Trophoblast cell (in vitro differentiated cells and primary cell): ENCODE measurements at regions not wholly inside any gene's neighbourhood (a gene's known extent, or its start where the extent isn't known, plus 50 kb on each side); places are given as distances from the start of the nearest gene placed in this dataset.

Experiments used
- DNase-seq, 2 donors: peaks; one replicate each; pipeline ENCODE4 v3.0.0-alpha.2; 2016
- H2AFZ ChIP-seq: 2 replicates; pipeline ENCODE4 v1.6.1; 2013; ENCODE audit warnings: low read length, moderate library complexity, mild to moderate bottlenecking; ENCODE audit not compliant: insufficient read depth, poor library complexity
- H2AK5ac ChIP-seq: 2 replicates; pipeline ENCODE4 v1.6.1; 2013; ENCODE audit warnings: mild to moderate bottlenecking, low read length
- H2BK120ac ChIP-seq: 2 replicates; pipeline ENCODE4 v1.6.1; 2013; ENCODE audit warnings: low read length, mild to moderate bottlenecking, moderate library complexity; ENCODE audit not compliant: insufficient read depth, poor library complexity
- H2BK12ac ChIP-seq: 2 replicates; pipeline ENCODE4 v1.6.1; 2013; ENCODE audit warnings: mild to moderate bottlenecking, low read length, moderate library complexity
- H2BK5ac ChIP-seq: 2 replicates; pipeline ENCODE4 v1.6.1; 2013; ENCODE audit warnings: low read length, low read depth, moderate library complexity, mild to moderate bottlenecking; ENCODE audit not compliant: poor library complexity
- H3K14ac ChIP-seq: 2 replicates; pipeline ENCODE4 v1.6.1; 2013; ENCODE audit warnings: mild to moderate bottlenecking, low read length
- H3K18ac ChIP-seq: 2 replicates; pipeline ENCODE4 v1.6.1; 2013; ENCODE audit warnings: mild to moderate bottlenecking, low read length
- H3K23ac ChIP-seq: 2 replicates; pipeline ENCODE4 v1.6.1; 2013; ENCODE audit warnings: low read length
- H3K27ac ChIP-seq: 2 replicates; pipeline ENCODE4 v1.5.1; 2013; ENCODE audit warnings: low read depth, mild to moderate bottlenecking, inconsistent platforms, low read length, moderate library complexity
- H3K27me3 ChIP-seq: 2 replicates; pipeline ENCODE4 v1.6.1; 2013; ENCODE audit warnings: inconsistent platforms, mild to moderate bottlenecking, low read length, moderate library complexity; ENCODE audit not compliant: insufficient read depth
- H3K36me3 ChIP-seq, 2 experiments: 1 replicate in 1 of 2; 2 replicates in 1 of 2; pipeline ENCODE4 v1.6.1; 2013; ENCODE audit warnings: low read length in 2 of 2, mild to moderate bottlenecking in 2 of 2, moderate library complexity in 1 of 2; ENCODE audit not compliant: insufficient read depth in 2 of 2, control insufficient read depth in 1 of 2
- H3K4ac ChIP-seq: 2 replicates; pipeline ENCODE4 v1.6.1; 2013; ENCODE audit warnings: low read depth, mild to moderate bottlenecking, low read length, moderate library complexity
- H3K4me1 ChIP-seq, 2 experiments: 1 replicate in 1 of 2; 2 replicates in 1 of 2; pipeline ENCODE4 v1.6.1; 2013; ENCODE audit warnings: low read length in 2 of 2, mild to moderate bottlenecking in 2 of 2, moderate library complexity in 1 of 2; ENCODE audit not compliant: insufficient read depth in 2 of 2, control insufficient read depth in 1 of 2
- H3K4me2 ChIP-seq: 2 replicates; pipeline ENCODE4 v1.6.1; 2013; ENCODE audit warnings: inconsistent platforms, mild to moderate bottlenecking, low read length, moderate library complexity
- H3K4me3 ChIP-seq: 2 replicates; pipeline ENCODE4 v1.5.1; 2013; ENCODE audit warnings: mild to moderate bottlenecking, low read depth, low read length, inconsistent platforms
- H3K79me1 ChIP-seq: one replicate; pipeline ENCODE4 v1.6.1; 2013; ENCODE audit warnings: low read length
- H3K79me2 ChIP-seq: 2 replicates; pipeline ENCODE4 v1.6.1; 2013; ENCODE audit warnings: low read length, mild to moderate bottlenecking; ENCODE audit not compliant: control insufficient read depth, insufficient read depth, poor library complexity
- H3K9ac ChIP-seq: 2 replicates; pipeline ENCODE4 v1.6.1; 2013; ENCODE audit warnings: mild to moderate bottlenecking, low read length
- H3K9me3 ChIP-seq: 2 replicates; pipeline ENCODE4 v1.6.1; 2013; ENCODE audit warnings: low read depth, mild to moderate bottlenecking, control low read depth, inconsistent platforms, low read length; ENCODE audit not compliant: insufficient read depth
- H4K12ac ChIP-seq: 2 replicates; pipeline ENCODE4 v1.6.1; 2013; ENCODE audit warnings: low read depth, mild to moderate bottlenecking, low read length, moderate library complexity
- H4K8ac ChIP-seq: 2 replicates; pipeline ENCODE4 v1.6.1; 2013; ENCODE audit warnings: low read depth, mild to moderate bottlenecking, low read length, moderate library complexity
- H4K91ac ChIP-seq: one replicate; pipeline ENCODE4 v1.6.1; 2013; ENCODE audit warnings: low read depth, mild to moderate bottlenecking, low read length, moderate library complexity
- WGBS: extraction: QIAGEN DNeasy Blood & Tissue Kit; methylation state at CpG from one replicate; pipeline ENCODE4 v1.1.7; 2013; ENCODE audit warnings: missing lambda C conversion rate; ENCODE audit not compliant: insufficient read length, insufficient coverage; ENCODE audit errors: extremely low coverage; 5-methylcytosine and 5-hydroxymethylcytosine counted together

- H3K36me3 ChIP-seq = no peaks in the 10 kb centered on the region
- no peaks in the 10 kb centered on the region for H3K79me1 ChIP-seq
- no peak overlapping the region for H3K14ac ChIP-seq
- no peak overlapping the region for H3K4me3 ChIP-seq
- no peak overlapping the region for H4K12ac ChIP-seq
- H4K8ac ChIP-seq = no peak overlapping the region
- no peak overlapping the region for H3K27ac ChIP-seq
- H3K27me3 ChIP-seq = no peaks in the 10 kb centered on the region
- H3K18ac ChIP-seq = no peak overlapping the region
- H2AFZ ChIP-seq = no peak overlapping the region
- H2BK120ac ChIP-seq = no peak overlapping the region
- H3K9me3 ChIP-seq = peaks cover 1% of the 10 kb centered on the region
- no peak overlapping the region for H3K23ac ChIP-seq
- no peak overlapping the region for H3K9ac ChIP-seq
- H2BK5ac ChIP-seq = no peak overlapping the region
- H4K91ac ChIP-seq = no peak overlapping the region
- DNase-seq = no peak
- H3K4ac ChIP-seq = no peak overlapping the region
- no peak overlapping the region for H2BK12ac ChIP-seq
- H3K4me1 ChIP-seq = no peaks in the 10 kb centered on the region
- no peak overlapping the region for H3K4me2 ChIP-seq
- no peak overlapping the region for H2AK5ac ChIP-seq
- no CpG with 5 or more reads among the region's 5 CpGs for WGBS
- peaks cover 1% of the 10 kb centered on the region for H3K79me2 ChIP-seq
These were observed 162.2 kb upstream of the TMTC1 start for GRCh38 chr12:29945904-29946303.

DNA sequence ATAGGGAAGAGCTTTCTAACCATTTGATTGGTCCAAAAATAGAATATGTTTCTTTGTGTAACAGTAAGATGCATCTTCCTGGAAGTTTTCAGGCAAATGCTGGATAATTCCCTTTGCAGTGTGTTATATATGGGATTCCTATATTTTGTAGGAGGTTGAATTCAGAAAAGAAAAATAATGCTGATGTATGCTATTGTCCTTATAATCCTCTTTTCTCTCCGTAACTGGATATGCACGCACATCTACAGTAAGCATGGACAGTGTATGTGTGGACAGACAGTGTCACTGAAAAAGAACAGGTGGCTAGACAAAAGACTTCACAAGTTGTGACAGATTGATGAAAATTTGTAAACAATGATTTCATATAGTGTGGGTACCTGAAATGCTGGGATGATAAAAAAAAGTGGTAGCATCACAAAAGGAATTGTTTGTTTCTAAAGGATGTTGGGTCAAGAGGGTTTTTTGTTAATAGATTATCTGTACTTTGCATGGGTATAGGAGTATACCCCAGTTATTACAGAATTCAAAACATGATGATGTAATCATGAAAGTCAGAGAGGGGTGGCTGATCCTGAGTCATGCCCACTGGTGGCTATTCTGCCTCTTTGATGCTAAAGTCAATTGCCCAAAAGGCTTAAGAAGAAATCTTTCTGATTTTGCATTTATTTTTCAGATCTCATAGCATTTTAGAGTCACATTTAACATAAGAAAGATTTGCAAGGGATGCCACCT, 160.7 kb upstream of the TMTC1 start:
- peaks cover 1% of the 10 kb centered on the region for H3K79me2 ChIP-seq
- no peak overlapping the region for H3K14ac ChIP-seq
- H2BK120ac ChIP-seq = no peak overlapping the region
- H3K9me3 ChIP-seq = no peaks in the 10 kb centered on the region
- no peak overlapping the region for H2AK5ac ChIP-seq
- no peak overlapping the region for H3K4me3 ChIP-seq
- no peak for DNase-seq
- no peaks in the 10 kb centered on the region for H3K4me1 ChIP-seq
- no peak overlapping the region for H4K91ac ChIP-seq
- H3K36me3 ChIP-seq = no peaks in the 10 kb centered on the region
- H3K27ac ChIP-seq = no peak overlapping the region
- H2BK12ac ChIP-seq = no peak overlapping the region
- no peak overlapping the region for H3K9ac ChIP-seq
- H2BK5ac ChIP-seq = no peak overlapping the region
- H3K23ac ChIP-seq = no peak overlapping the region
- no peak overlapping the region for H2AFZ ChIP-seq
- no CpG with 5 or more reads among the region's 2 CpGs for WGBS
- no peaks in the 10 kb centered on the region for H3K27me3 ChIP-seq
- no peak overlapping the region for H4K12ac ChIP-seq
- no peak overlapping the region for H3K4ac ChIP-seq
- H3K18ac ChIP-seq = no peak overlapping the region
- no peaks in the 10 kb centered on the region for H3K79me1 ChIP-seq
- no peak overlapping the region for H4K8ac ChIP-seq
- no peak overlapping the region for H3K4me2 ChIP-seq

DNA sequence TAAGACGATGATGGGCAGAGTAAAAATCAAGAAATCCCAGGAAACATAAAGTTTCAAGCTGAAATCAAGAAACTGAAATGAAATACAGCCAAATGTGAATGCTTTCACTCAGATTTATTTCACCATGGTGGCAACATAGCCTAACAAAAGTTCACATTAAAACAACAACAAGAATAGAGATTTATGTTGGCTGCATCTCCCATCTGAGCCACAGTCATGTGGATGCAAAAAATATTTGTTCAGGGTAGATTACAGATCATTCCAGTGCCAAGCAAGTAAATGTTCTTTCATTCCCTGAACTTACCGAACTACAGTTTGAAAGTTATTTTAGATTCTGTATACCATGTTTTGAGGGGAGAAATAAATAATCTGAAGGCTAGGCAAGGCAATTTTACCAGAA, 159.9 kb upstream of the TMTC1 start:
- no peaks in the 10 kb centered on the region for H3K4me1 ChIP-seq
- no peak overlapping the region for H2BK120ac ChIP-seq
- DNase-seq = no peak
- no peak overlapping the region for H2AK5ac ChIP-seq
- H2AFZ ChIP-seq = no peak overlapping the region
- no peak overlapping the region for H3K4ac ChIP-seq
- H3K9ac ChIP-seq = no peak overlapping the region
- H3K79me2 ChIP-seq = peaks cover 1% of the 10 kb centered on the region
- H3K27ac ChIP-seq = no peak overlapping the region
- H4K8ac ChIP-seq = no peak overlapping the region
- H3K18ac ChIP-seq = no peak overlapping the region
- H3K4me2 ChIP-seq = no peak overlapping the region
- no peak overlapping the region for H3K14ac ChIP-seq
- H4K12ac ChIP-seq = no peak overlapping the region
- no peaks in the 10 kb centered on the region for H3K36me3 ChIP-seq
- no peak overlapping the region for H3K23ac ChIP-seq
- H3K4me3 ChIP-seq = no peak overlapping the region
- no peaks in the 10 kb centered on the region for H3K9me3 ChIP-seq
- no peaks in the 10 kb centered on the region for H3K27me3 ChIP-seq
- H2BK12ac ChIP-seq = no peak overlapping the region
- WGBS = no CpG with 5 or more reads among the region's 2 CpGs
- no peaks in the 10 kb centered on the region for H3K79me1 ChIP-seq
- no peak overlapping the region for H2BK5ac ChIP-seq
- H4K91ac ChIP-seq = no peak overlapping the region

GRCh38 chr12:29940811-29941210, 157.1 kb upstream of the TMTC1 start:
- Histone ChIP-seq H2BK5ac (no peak overlapping the region), H3K4me2 (no peak overlapping the region), H3K27me3 (no peaks in the 10 kb centered on the region), H2AK5ac (no peak overlapping the region), H3K36me3 (no peaks in the 10 kb centered on the region), H2BK12ac (no peak overlapping the region), H4K12ac (no peak overlapping the region), H3K9me3 (no peaks in the 10 kb centered on the region), H3K79me2 (no peaks in the 10 kb centered on the region), H4K91ac (no peak overlapping the region), H3K79me1 (no peaks in the 10 kb centered on the region), H3K23ac (no peak overlapping the region), H3K14ac (no peak overlapping the region), H3K18ac (no peak overlapping the region), H4K8ac (no peak overlapping the region), H3K4me3 (no peak overlapping the region), H2BK120ac (no peak overlapping the region), H3K4ac (no peak overlapping the region), H3K4me1 (no peaks in the 10 kb centered on the region), H3K9ac (no peak overlapping the region), H2AFZ (no peak overlapping the region), H3K27ac (no peak overlapping the region)
- DNase-seq = no peak
